PFSK-1 (cell line): ENCODE measurements at regions not wholly inside any gene's neighbourhood (a gene's known extent, or its start where the extent isn't known, plus 50 kb on each side); places are given as distances from the start of the nearest gene placed in this dataset.

Experiments used
- FOXP2 ChIP-seq: optimal IDR thresholded peaks from 2 replicates; pipeline ENCODE3; 2011; ENCODE audit warnings: borderline replicate concordance, control low read depth, inconsistent platforms; ENCODE audit not compliant: insufficient read depth; ENCODE audit errors: extremely low read length, extremely low read depth
- POLR2AphosphoS5 ChIP-seq: IDR thresholded peaks from 2 replicates; pipeline ENCODE4 v1.6.1; 2012; ENCODE audit warnings: low read depth, mild to moderate bottlenecking, control low read depth, low read length, moderate library complexity
- REST ChIP-seq, 2 experiments: IDR thresholded peaks; 2 replicates each; pipeline versions ENCODE4 v1.6.1 to v1.8.0; 2011 to 2012; ENCODE audit warnings: low read depth in 2 of 2, low read length in 2 of 2, control low read depth in 1 of 2, inconsistent platforms in 1 of 2, mild to moderate bottlenecking in 1 of 2, moderate library complexity in 1 of 2; ENCODE audit not compliant: insufficient read depth in 1 of 2
- SIN3A ChIP-seq: IDR thresholded peaks from 2 replicates; pipeline ENCODE4 v1.6.1; 2012; ENCODE audit warnings: mild to moderate bottlenecking, low read length, moderate library complexity, borderline replicate concordance; ENCODE audit not compliant: insufficient read depth
- TAF1 ChIP-seq: IDR thresholded peaks from 2 replicates; pipeline ENCODE4 v1.6.1; 2012; ENCODE audit warnings: low read length, control low read depth, borderline replicate concordance; ENCODE audit not compliant: insufficient read depth

GRCh38 chr3:35484929-35485530 lies 154.3 kb upstream of the ARPP21 start:
- no peak for TF ChIP-seq REST (IDR thresholded peaks at IDR 0.05; ENCODE audit: insufficient read depth in 1 of 2, low read depth in 2 of 2, low read length in 2 of 2)
- TF ChIP-seq FOXP2 = no peak
- no peak for TF ChIP-seq TAF1
- no peak for TF ChIP-seq SIN3A
- TF ChIP-seq POLR2AphosphoS5 = no peak

- no peak for TF ChIP-seq POLR2AphosphoS5
These were observed 153.0 kb upstream of the ARPP21 start for GRCh38 chr3:35486295-35486694.

GRCh38 chr3:35487376-35487775 lies 151.9 kb upstream of the ARPP21 start:
- no peak for TF ChIP-seq REST (IDR thresholded peaks at IDR 0.05; ENCODE audit: insufficient read depth in 1 of 2, low read depth in 2 of 2, low read length in 2 of 2)
- TF ChIP-seq SIN3A = no peak
- TF ChIP-seq POLR2AphosphoS5 = no peak
- no peak for TF ChIP-seq FOXP2
- no peak for TF ChIP-seq TAF1

- no peak for TF ChIP-seq REST (IDR thresholded peaks at IDR 0.05; ENCODE audit: insufficient read depth in 1 of 2, low read depth in 2 of 2, low read length in 2 of 2)
- no peak for TF ChIP-seq TAF1
- no peak for TF ChIP-seq FOXP2
- no peak for TF ChIP-seq POLR2AphosphoS5
- TF ChIP-seq SIN3A = no peak
These were observed 150.8 kb upstream of the ARPP21 start for GRCh38 chr3:35488526-35488925.

GRCh38 chr3:35492841-35493240 lies 146.5 kb upstream of the ARPP21 start:
- TF ChIP-seq POLR2AphosphoS5 = no peak
- TF ChIP-seq SIN3A = no peak
- no peak for TF ChIP-seq TAF1
- TF ChIP-seq FOXP2 = no peak
- TF ChIP-seq REST (IDR thresholded peaks at IDR 0.05; ENCODE audit: insufficient read depth in 1 of 2, low read depth in 2 of 2, low read length in 2 of 2) = no peak
